Ureter (tissue), 1 donor: ENCODE measurements at regions not wholly inside any gene's neighbourhood (a gene's known extent, or its start where the extent isn't known, plus 50 kb on each side); places are given as distances from the start of the nearest gene placed in this dataset.
"Not testable (repeated sequence)": the region's sequence is repeated elsewhere in the genome, so short reads cannot be mapped to it uniquely, and the experiment has no call there.

Experiments used
- DNase-seq: peaks from one replicate; pipeline ENCODE4 v3.0.0-alpha.2; 2020; ENCODE audit warnings: low spot score
- donor health status: DM: yes; HTN: yes; CAD: no.

DNA sequence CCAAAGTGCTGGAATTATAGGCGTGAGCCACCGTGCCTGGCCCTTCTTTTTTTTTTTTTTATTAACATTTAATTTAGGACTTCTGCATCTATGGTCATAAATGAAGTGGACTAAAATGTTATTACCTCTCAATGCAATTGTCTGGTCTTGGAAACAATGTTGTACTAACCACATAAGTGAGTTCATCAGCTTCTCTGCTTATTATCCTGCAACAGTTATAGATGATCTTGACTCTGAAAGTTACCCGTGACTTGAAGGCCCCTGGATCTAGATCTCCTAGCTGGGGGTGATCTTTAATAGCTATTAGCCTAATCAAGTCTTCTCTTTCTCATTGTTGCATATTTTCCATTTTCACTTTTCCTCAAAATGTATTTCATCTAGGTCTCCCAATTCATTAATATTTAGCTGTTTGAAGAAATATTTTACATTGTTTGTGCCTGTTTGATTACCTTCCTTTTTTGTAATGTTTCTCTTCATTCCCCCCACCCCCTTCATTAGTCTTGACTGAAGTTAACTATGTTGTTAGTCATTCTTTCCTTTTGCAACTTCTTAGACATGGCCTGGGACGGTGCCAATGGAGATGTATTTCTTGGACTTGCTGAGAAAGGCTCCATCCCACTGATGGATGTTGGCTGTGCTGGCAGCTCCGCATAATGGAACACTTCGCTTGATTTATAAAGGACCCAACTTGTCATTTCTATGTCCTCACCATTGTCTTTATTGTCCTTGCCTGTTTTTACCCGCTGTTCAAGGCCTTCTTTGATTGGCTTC is 141.6 kb upstream of the RIOK3 start:
- peak; percentile 59 for DNase-seq

DNA sequence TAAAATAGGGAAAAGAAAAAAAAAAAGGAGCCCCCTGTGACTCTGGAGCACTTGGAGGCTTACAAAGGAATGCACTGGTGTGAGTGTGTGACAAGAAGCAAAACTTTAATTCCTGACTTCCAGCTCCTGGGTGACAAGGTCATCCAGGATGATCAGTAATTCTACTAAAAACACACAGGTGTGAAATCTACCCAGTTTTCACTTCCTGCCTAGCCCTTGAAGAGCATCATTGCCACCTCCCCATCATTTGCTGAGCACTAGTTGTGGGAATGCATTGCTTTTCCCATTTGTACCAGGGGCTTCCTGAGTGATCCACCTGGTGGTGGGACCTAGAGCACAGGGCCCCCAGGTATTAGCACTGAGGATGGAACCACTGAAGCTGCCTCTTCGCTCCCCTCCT is 139.7 kb upstream of the RIOK3 start:
- DNase-seq: no peak

- DNase-seq: no peak
These were observed 138.4 kb upstream of the RIOK3 start for GRCh38 chr18:23314672-23315071.

DNA sequence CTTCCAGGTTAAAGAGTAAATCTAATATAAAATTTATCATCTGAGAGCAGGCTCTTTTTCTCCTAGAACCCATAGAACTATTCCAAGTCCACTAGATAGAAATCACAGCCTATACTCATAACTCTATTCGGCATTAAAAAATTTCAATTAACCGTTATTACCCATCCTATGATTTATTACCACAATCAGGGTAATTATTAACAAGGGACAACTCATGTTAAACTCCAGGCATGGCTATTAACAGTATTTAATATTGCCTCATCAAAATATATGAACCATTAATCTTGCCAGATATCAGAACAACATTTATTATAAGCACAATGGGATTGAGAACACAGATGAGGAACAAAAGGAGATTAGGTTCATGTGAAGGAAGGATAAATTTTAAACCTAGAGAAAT is 136.8 kb upstream of the RIOK3 start:
- DNase-seq: no peak

- no peak for DNase-seq
These were observed 136.1 kb upstream of the RIOK3 start for GRCh38 chr18:23316988-23317387.

- no peak for DNase-seq
These were observed 135.0 kb upstream of the RIOK3 start for GRCh38 chr18:23317975-23318675.

GRCh38 chr18:23320709-23321236 is 132.3 kb upstream of the RIOK3 start:
- DNase-seq: no peak

DNA sequence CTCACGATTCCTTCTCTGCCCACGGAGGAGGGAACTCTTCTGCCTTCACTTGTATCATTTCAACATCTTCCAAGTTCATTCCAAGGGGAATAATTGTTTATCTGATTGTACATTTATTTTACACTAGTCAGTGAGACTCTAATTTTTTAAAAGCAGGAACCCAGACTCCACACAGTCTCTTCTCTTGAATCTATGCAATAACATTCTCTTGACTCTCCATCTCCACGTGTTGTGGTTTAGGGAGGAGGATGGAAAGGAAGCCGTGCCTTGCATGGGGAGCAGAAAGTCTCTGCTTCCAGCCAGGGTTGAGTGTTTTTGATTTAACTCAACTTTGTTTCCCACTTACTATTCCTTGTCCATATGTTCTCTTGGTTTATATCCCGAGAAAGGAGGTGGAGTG is 131.1 kb upstream of the RIOK3 start:
- DNase-seq: no peak

GRCh38 chr18:23324056-23324811 is 128.9 kb upstream of the RIOK3 start:
- no peak for DNase-seq

- no peak for DNase-seq
These were observed 128.2 kb upstream of the RIOK3 start for GRCh38 chr18:23324861-23325260.

- not testable (repeated sequence) for DNase-seq
These were observed 123.4 kb upstream of the RIOK3 start for GRCh38 chr18:23329671-23330070.

- peak; percentile 55 for DNase-seq
These were observed 122.7 kb upstream of the RIOK3 start for GRCh38 chr18:23330423-23330822.

DNA sequence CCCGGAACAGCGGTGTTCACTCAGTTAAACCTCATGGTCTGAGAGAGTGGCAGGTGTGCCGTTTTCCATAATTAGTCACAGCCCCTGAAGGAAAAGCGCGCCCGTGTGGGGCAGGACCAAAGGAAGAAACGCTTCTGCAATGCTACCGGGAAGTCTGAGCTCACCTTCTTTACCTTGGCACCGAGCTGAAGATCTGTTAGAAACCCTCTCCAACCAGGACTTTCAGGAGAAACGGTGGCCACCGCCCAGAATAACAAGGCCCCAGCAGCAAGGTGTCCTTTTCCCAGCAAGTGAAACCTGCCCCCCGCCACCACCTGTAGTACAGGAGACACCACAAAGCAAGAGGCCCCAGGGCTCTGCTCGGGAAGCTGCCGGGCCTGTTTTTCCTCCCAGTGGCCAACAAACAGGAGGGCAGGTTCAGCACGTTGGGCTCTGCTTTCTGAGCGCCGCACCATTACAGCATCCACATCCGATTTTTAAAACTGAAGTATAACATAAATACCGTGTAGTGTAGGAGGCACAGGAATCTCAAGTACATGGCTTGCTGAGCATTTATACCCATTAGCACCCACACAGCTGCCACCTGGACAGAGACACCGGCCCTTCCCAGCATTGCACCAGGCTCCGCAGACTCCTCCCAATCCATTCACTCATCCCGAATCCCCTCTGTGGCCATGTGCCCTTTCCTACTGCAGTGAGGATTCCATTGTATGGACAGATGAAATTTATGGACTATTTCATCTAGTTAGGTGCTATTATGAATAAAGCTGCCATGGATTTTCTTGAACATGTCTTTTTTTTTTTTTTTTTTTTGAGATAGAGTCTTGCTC is 121.8 kb upstream of the RIOK3 start:
- peak; percentile 85 for DNase-seq

DNA sequence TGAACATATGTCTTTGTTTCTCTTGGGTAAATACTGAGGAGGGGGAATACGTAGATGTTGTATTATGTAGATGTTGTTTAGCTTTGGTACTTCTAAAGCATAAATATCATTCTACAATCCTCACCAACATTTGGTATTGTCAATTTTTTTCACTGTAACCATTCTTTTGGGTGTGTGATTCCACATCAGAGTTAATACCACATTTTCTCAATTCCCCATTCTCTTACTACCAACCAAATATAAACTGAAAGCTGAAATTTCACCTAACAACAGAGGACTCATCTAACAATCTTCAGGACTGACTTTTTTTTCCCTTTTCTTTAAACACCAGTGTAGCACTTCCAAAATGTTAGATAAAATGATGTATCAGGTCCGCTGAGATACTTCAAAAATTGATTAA is 120.7 kb upstream of the RIOK3 start:
- no peak for DNase-seq

GRCh38 chr18:23333827-23334226 is 119.3 kb upstream of the RIOK3 start:
- DNase-seq: no peak

GRCh38 chr18:23334569-23334968 is 118.5 kb upstream of the RIOK3 start:
- no peak for DNase-seq

- DNase-seq: no peak
These were observed 117.0 kb upstream of the RIOK3 start for GRCh38 chr18:23336101-23336500.

GRCh38 chr18:23337599-23338444 is 115.3 kb upstream of the RIOK3 start:
- DNase-seq: no peak

GRCh38 chr18:23340661-23341060 is 112.4 kb upstream of the RIOK3 start:
- no peak for DNase-seq

DNA sequence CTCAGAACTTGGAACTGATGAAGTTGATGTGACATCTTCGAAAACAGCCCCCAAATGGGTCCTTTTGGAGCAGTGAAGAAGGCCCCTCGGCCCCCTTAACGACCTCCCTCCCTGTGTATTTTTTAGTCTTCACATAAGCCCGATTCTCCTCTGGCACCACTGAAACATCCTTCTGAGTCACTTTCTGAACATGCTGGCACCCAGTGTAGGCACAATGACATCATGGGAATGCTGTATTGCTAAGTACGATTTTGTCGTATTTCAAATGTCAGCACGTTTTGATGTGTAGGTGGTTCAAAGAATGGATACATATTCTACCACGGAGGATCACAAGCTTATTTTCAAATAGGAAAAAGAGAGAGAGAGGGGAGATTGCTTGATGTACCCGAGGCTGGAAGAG is 111.7 kb upstream of the RIOK3 start:
- DNase-seq: no peak

DNA sequence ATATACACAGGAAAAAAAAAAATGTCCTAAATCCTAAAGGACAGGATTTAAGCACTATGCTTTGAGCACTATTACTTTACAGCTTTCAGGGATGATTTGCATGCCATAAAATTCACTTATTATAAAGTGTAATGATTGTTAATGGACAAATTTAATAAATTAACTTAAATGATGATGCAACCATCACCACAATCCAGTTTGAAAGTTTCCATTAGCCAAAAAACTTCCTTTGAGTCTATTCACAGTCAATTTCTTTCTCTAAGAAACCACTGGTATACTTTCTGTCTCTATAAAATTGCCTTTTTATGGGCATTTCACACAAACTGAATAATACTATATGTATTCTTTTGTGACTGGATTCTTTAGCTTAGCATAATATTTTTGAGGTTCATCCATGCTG is 111.1 kb upstream of the RIOK3 start:
- no peak for DNase-seq
